ENCODE measurements at regions not wholly inside any gene's neighbourhood (a gene's known extent, or its start where the extent isn't known, plus 50 kb on each side); places are given as distances from the start of the nearest gene placed in this dataset.

DNA sequence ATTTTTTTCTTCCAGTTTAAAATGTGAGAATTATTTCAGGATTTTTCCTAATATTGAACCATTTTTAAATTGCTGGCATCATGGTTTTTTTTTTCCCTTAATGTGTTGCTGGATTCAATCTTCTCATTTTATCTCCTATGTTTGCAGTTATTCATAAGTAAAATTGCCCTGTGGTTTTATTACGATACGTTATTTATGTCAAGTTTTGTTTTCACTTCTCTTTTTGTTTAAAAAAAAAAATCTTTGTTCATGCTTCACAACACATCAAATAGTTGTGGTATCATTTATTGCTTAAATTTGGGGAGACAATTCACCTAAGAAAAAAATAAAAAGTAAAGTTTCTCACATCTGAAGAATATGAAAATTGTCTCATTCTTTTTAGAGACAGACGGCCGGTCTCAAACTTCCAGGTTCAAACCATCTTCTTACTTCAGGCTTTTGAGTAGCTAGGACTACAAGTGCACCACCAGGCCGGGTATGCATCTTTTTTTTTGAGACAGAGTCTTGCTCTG is 239.3 kb upstream of the ID4 start:
- no peak for TF ChIP-seq EZH2 (IDR thresholded peaks at IDR 0.05; ENCODE audit: borderline replicate concordance, low read depth, low read length, severe bottlenecking)
- TF ChIP-seq, protein P1, sequence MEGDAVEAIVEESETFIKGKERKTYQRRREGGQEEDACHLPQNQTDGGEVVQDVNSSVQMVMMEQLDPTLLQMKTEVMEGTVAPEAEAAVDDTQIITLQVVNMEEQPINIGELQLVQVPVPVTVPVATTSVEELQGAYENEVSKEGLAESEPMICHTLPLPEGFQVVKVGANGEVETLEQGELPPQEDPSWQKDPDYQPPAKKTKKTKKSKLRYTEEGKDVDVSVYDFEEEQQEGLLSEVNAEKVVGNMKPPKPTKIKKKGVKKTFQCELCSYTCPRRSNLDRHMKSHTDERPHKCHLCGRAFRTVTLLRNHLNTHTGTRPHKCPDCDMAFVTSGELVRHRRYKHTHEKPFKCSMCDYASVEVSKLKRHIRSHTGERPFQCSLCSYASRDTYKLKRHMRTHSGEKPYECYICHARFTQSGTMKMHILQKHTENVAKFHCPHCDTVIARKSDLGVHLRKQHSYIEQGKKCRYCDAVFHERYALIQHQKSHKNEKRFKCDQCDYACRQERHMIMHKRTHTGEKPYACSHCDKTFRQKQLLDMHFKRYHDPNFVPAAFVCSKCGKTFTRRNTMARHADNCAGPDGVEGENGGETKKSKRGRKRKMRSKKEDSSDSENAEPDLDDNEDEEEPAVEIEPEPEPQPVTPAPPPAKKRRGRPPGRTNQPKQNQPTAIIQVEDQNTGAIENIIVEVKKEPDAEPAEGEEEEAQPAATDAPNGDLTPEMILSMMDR (IDR thresholded peaks at IDR 0.05; ENCODE audit: borderline replicate concordance, extremely low read depth, low read length, poor library complexity, severe bottlenecking), result no peak
